ENCODE measurements at regions not wholly inside any gene's neighbourhood (a gene's known extent, or its start where the extent isn't known, plus 50 kb on each side); places are given as distances from the start of the nearest gene placed in this dataset.

- TF ChIP-seq EZH2 (IDR thresholded peaks at IDR 0.05; ENCODE audit: insufficient read depth, poor library complexity, severe bottlenecking) (no peak), EZH2phosphoT487 (IDR thresholded peaks at IDR 0.05; ENCODE audit: insufficient read depth, low read depth) (no peak)
These were observed 137.6 kb downstream of the ZNF467 start for GRCh38 chr7:149635561-149636329.

Data from GM23248 (cell line).